SH-SY5Y (cell line): ENCODE measurements at regions not wholly inside any gene's neighbourhood (a gene's known extent, or its start where the extent isn't known, plus 50 kb on each side); places are given as distances from the start of the nearest gene placed in this dataset.

Experiments used
- GATA2 ChIP-seq: IDR thresholded peaks from 2 replicates; pipeline ENCODE4 v1.6.1; 2011; ENCODE audit warnings: mild to moderate bottlenecking, low read depth, low read length
- GATA3 ChIP-seq: IDR thresholded peaks from 2 replicates; pipeline ENCODE4 v1.6.1; 2011; ENCODE audit warnings: low read depth, mild to moderate bottlenecking, low read length, moderate library complexity

GRCh38 chr11:25991476-25991875, 340.5 kb upstream of the ANO3 start:
- TF ChIP-seq GATA2 (no peak), GATA3 (no peak)
